Fibroblast of lung (primary cell): ENCODE measurements at regions not wholly inside any gene's neighbourhood (a gene's known extent, or its start where the extent isn't known, plus 50 kb on each side); places are given as distances from the start of the nearest gene placed in this dataset.

Experiments used
- DNase-seq, 2 donors: peaks; one replicate each; pipeline versions ENCODE4 v3.0.0 to v3.0.0-alpha.2; 2010; ENCODE audit warnings: low read depth in 2 of 2
- H2AFZ ChIP-seq: 2 replicates; pipeline ENCODE4 v1.5.1; 2012; ENCODE audit warnings: low read length, control low read depth, inconsistent platforms
- H3K27ac ChIP-seq: 2 replicates; pipeline ENCODE4 v1.5.1; 2011; ENCODE audit warnings: low read length, control low read depth; ENCODE audit not compliant: insufficient read depth
- H3K27me3 ChIP-seq: 2 replicates; pipeline ENCODE4 v1.5.1; 2011; ENCODE audit warnings: mild to moderate bottlenecking, low read length; ENCODE audit not compliant: control insufficient read depth, insufficient read depth
- H3K36me3 ChIP-seq: 2 replicates; pipeline ENCODE4 v1.5.1; 2011; ENCODE audit warnings: low read length; ENCODE audit not compliant: control insufficient read depth, insufficient read depth
- H3K4me1 ChIP-seq: 2 replicates; pipeline ENCODE4 v1.5.1; 2011; ENCODE audit warnings: low read length; ENCODE audit not compliant: control insufficient read depth, insufficient read depth; ENCODE audit errors: extremely low read depth
- H3K4me2 ChIP-seq: 2 replicates; pipeline ENCODE4 v1.5.1; 2011; ENCODE audit warnings: low read length, control low read depth; ENCODE audit not compliant: insufficient read depth; ENCODE audit errors: extremely low read depth
- H3K4me3 ChIP-seq, 4 experiments: fragments of 200-600 bp in 1 of 4; sonication (generic) in 1 of 4; replicated peaks in 1 of 4; 2 replicates each; pipeline ENCODE4 v1.5.1; 2011 to 2016; ENCODE audit warnings: low read length in 4 of 4, low read depth in 3 of 4, mild to moderate bottlenecking in 3 of 4, control low read depth in 2 of 4, inconsistent platforms in 1 of 4, mixed read lengths in 1 of 4; ENCODE audit not compliant: insufficient read depth in 1 of 4; ENCODE audit errors: control extremely low read depth in 1 of 4
- H3K79me2 ChIP-seq: 2 replicates; pipeline ENCODE4 v1.5.1; 2012; ENCODE audit warnings: mild to moderate bottlenecking, low read length, inconsistent platforms; ENCODE audit not compliant: control insufficient read depth, insufficient read depth
- H3K9ac ChIP-seq: 2 replicates; pipeline ENCODE4 v1.5.1; 2011; ENCODE audit warnings: mild to moderate bottlenecking, low read length, control low read depth; ENCODE audit not compliant: insufficient read depth
- H3K9me3 ChIP-seq: 2 replicates; pipeline ENCODE4 v1.5.1; 2012; ENCODE audit warnings: low read depth, low read length; ENCODE audit not compliant: control insufficient read depth, insufficient read depth
- H4K20me1 ChIP-seq: 2 replicates; pipeline ENCODE4 v1.5.1; 2011; ENCODE audit warnings: low read length; ENCODE audit not compliant: control insufficient read depth, insufficient read depth; ENCODE audit errors: extremely low read depth
- EZH2 ChIP-seq: IDR thresholded peaks from 2 replicates; pipeline ENCODE4 v1.5.1; 2012; ENCODE audit warnings: low read length, control low read depth, mild to moderate bottlenecking; ENCODE audit errors: missing control alignments
- TF ChIP-seq, protein P1 (sequence below), 2 donors: IDR thresholded peaks in 1 of 2; conservative IDR thresholded peaks in 1 of 2; 1 replicate in 1 of 2; 2 replicates in 1 of 2; pipeline ENCODE4 v1.5.1; 2011 to 2012; ENCODE audit warnings: low read length in 2 of 2, control low read depth in 1 of 2, inconsistent platforms in 1 of 2, low read depth in 1 of 2, mild to moderate bottlenecking in 1 of 2

DNA sequence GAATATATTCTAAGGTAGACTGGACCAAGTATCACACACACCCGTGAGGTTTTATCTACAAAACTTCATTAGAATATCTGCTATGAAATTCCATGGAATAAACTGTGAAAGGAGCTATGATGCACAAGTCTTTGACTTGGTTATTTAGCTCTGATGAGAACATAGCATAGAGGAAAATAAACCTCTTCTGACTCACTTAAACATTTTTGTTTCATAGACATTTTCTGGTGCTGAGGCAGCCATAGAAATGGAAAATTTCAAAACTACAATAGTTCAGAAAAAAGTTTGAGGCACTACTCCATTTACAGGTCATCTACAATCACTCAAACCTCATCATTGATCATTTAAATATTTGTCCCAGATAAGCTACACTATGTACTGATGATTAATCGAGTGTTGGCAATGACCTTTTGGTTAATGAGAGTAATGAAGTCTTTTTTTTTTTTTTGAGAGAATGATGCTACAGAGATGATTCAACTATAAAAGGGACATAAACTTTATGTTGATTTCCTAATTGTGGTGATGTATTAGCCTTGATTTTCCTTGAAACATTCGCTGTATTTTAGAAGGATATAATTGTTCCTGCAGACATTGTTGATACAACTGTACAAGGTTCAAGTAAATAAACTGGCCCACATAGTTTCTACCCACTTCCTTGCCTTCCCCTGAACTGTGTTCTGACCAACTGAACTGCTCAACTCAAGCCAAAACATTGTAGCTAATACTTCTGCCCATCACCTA, 77.5 kb downstream of the AREG start:
- TF ChIP-seq, protein P1, sequence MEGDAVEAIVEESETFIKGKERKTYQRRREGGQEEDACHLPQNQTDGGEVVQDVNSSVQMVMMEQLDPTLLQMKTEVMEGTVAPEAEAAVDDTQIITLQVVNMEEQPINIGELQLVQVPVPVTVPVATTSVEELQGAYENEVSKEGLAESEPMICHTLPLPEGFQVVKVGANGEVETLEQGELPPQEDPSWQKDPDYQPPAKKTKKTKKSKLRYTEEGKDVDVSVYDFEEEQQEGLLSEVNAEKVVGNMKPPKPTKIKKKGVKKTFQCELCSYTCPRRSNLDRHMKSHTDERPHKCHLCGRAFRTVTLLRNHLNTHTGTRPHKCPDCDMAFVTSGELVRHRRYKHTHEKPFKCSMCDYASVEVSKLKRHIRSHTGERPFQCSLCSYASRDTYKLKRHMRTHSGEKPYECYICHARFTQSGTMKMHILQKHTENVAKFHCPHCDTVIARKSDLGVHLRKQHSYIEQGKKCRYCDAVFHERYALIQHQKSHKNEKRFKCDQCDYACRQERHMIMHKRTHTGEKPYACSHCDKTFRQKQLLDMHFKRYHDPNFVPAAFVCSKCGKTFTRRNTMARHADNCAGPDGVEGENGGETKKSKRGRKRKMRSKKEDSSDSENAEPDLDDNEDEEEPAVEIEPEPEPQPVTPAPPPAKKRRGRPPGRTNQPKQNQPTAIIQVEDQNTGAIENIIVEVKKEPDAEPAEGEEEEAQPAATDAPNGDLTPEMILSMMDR (conservative IDR thresholded peaks at IDR 0.05 in 1 of 2, IDR thresholded peaks at IDR 0.05 in 1 of 2; ENCODE audit: low read depth in 1 of 2, low read length in 2 of 2) = no peak
- TF ChIP-seq EZH2 = no peak
- Histone ChIP-seq H3K27ac (no peak overlapping the region), H3K4me3 (no peak overlapping the region), H2AFZ (no peak overlapping the region), H3K4me2 (no peak overlapping the region), H3K27me3 (no peaks in the 10 kb centered on the region), H3K9ac (no peak overlapping the region), H3K79me2 (no peaks in the 10 kb centered on the region), H3K9me3 (no peaks in the 10 kb centered on the region), H3K36me3 (no peaks in the 10 kb centered on the region), H4K20me1 (no peaks in the 10 kb centered on the region), H3K4me1 (no peaks in the 10 kb centered on the region)
- peak; percentile 65 to 90 for DNase-seq

DNA sequence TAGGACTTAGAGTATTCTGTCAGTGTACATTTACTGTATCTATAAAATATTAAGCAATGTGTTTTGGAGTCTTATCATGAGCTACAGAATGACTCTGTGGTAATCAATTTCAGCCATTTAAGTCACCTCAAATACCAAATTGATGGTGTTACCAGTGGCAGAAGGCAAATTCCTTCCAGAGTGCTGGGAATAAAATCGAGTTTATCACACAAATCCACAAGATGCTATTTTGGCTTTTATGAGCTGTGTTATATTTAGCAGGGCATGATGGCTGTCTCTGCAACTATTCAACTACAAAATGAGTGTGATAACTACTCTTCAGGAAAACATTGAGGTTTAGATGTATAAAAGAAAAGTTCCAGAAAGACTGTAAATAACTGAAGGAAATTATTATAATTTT, 78.2 kb downstream of the AREG start:
- Histone ChIP-seq H3K9ac (no peak overlapping the region), H3K79me2 (no peaks in the 10 kb centered on the region), H3K4me1 (no peaks in the 10 kb centered on the region), H2AFZ (no peak overlapping the region), H3K27me3 (no peaks in the 10 kb centered on the region), H3K27ac (no peak overlapping the region), H3K9me3 (no peaks in the 10 kb centered on the region), H3K4me2 (no peak overlapping the region), H3K36me3 (no peaks in the 10 kb centered on the region), H4K20me1 (no peaks in the 10 kb centered on the region), H3K4me3 (no peak overlapping the region)
- TF ChIP-seq, protein P1 (conservative IDR thresholded peaks at IDR 0.05 in 1 of 2, IDR thresholded peaks at IDR 0.05 in 1 of 2; ENCODE audit: low read depth in 1 of 2, low read length in 2 of 2) = no peak
- no peak for TF ChIP-seq EZH2
- DNase-seq = peak in 1 of 2 donors; percentile 28

DNA sequence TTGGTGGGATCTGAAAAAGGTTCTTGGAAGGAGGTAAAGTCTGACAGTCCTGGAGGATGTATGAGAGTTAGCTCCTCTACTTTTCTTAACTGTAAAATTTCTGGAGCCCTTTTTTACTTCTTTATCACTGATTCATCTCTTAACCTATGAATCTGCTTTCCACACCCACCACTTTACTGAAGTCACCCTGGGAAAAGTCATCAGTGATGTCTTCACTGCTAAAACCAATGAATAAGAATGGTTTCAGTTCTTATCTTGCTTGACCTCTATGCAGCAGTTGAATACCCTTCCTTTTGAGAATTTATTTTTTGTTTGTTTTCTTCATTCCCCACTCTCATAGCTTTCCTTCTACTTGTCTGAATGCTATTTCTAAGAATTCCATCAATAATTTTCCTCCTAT, 80.0 kb downstream of the AREG start:
- no peaks in the 10 kb centered on the region for H3K4me1 ChIP-seq
- H3K4me3 ChIP-seq = no peak overlapping the region
- H3K27me3 ChIP-seq = no peaks in the 10 kb centered on the region
- DNase-seq = no peak
- H2AFZ ChIP-seq = no peak overlapping the region
- H3K4me2 ChIP-seq = no peak overlapping the region
- H3K9me3 ChIP-seq = no peaks in the 10 kb centered on the region
- no peaks in the 10 kb centered on the region for H4K20me1 ChIP-seq
- no peak overlapping the region for H3K27ac ChIP-seq
- no peaks in the 10 kb centered on the region for H3K79me2 ChIP-seq
- H3K9ac ChIP-seq = no peak overlapping the region
- no peak for TF ChIP-seq EZH2
- TF ChIP-seq, protein P1 (conservative IDR thresholded peaks at IDR 0.05 in 1 of 2, IDR thresholded peaks at IDR 0.05 in 1 of 2; ENCODE audit: low read depth in 1 of 2, low read length in 2 of 2) = no peak
- H3K36me3 ChIP-seq = no peaks in the 10 kb centered on the region
